ENCODE measurements at regions not wholly inside any gene's neighbourhood (a gene's known extent, or its start where the extent isn't known, plus 50 kb on each side); places are given as distances from the start of the nearest gene placed in this dataset.

- no peak for DNase-seq (ENCODE audit: low read depth)
These were observed 182.9 kb upstream of the CAMK1G start for GRCh38 chr1:209400351-209401220.

GRCh38 chr1:209402697-209403096 is 180.8 kb upstream of the CAMK1G start:
- DNase-seq (ENCODE audit: low read depth) = no peak

GRCh38 chr1:209403921-209404320 is 179.6 kb upstream of the CAMK1G start:
- no peak for DNase-seq (ENCODE audit: low read depth)

- no peak for DNase-seq (ENCODE audit: low read depth)
These were observed 178.9 kb upstream of the CAMK1G start for GRCh38 chr1:209404577-209404976.

- no peak for DNase-seq (ENCODE audit: low read depth)
These were observed 178.2 kb upstream of the CAMK1G start for GRCh38 chr1:209405183-209405814.

- no peak for DNase-seq (ENCODE audit: low read depth)
These were observed 177.3 kb upstream of the CAMK1G start for GRCh38 chr1:209406168-209406567.

- no peak for DNase-seq (ENCODE audit: low read depth)
These were observed 176.9 kb upstream of the CAMK1G start for GRCh38 chr1:209406595-209406994.

GRCh38 chr1:209409780-209410179 is 173.7 kb upstream of the CAMK1G start:
- no peak for DNase-seq (ENCODE audit: low read depth)

- DNase-seq (ENCODE audit: low read depth) = no peak
These were observed 172.0 kb upstream of the CAMK1G start for GRCh38 chr1:209411491-209411929.

GRCh38 chr1:209412036-209412435 is 171.5 kb upstream of the CAMK1G start:
- no peak for DNase-seq (ENCODE audit: low read depth)

- DNase-seq (ENCODE audit: low read depth) = no peak
These were observed 170.9 kb upstream of the CAMK1G start for GRCh38 chr1:209412566-209412965.

- no peak for DNase-seq (ENCODE audit: low read depth)
These were observed 170.5 kb upstream of the CAMK1G start for GRCh38 chr1:209413062-209413461.

- DNase-seq (ENCODE audit: low read depth) = no peak
These were observed 168.6 kb upstream of the CAMK1G start for GRCh38 chr1:209414803-209415329.

GRCh38 chr1:209416039-209416438 is 167.5 kb upstream of the CAMK1G start:
- no peak for DNase-seq (ENCODE audit: low read depth)

- DNase-seq (ENCODE audit: low read depth) = no peak
These were observed 166.8 kb upstream of the CAMK1G start for GRCh38 chr1:209416716-209417115.

- no peak for DNase-seq (ENCODE audit: low read depth)
These were observed 165.8 kb upstream of the CAMK1G start for GRCh38 chr1:209417761-209418160.

- no peak for DNase-seq (ENCODE audit: low read depth)
These were observed 163.2 kb upstream of the CAMK1G start for GRCh38 chr1:209420276-209420675.

- DNase-seq (ENCODE audit: low read depth) = no peak
These were observed 162.3 kb upstream of the CAMK1G start for GRCh38 chr1:209421186-209421585.

- no peak for DNase-seq (ENCODE audit: low read depth)
These were observed 161.4 kb upstream of the CAMK1G start for GRCh38 chr1:209421978-209422680.

GRCh38 chr1:209425959-209426358 is 157.6 kb upstream of the CAMK1G start:
- no peak for DNase-seq (ENCODE audit: low read depth)

- no peak for DNase-seq (ENCODE audit: low read depth)
These were observed 156.2 kb upstream of the CAMK1G start for GRCh38 chr1:209427277-209427676.

- no peak for DNase-seq (ENCODE audit: low read depth)
These were observed 155.7 kb upstream of the CAMK1G start for GRCh38 chr1:209427811-209428210.
